K562 (cell line): ENCODE measurements at regions not wholly inside any gene's neighbourhood (a gene's known extent, or its start where the extent isn't known, plus 50 kb on each side); places are given as distances from the start of the nearest gene placed in this dataset.

Experiments
- ATAC-seq: fragments of 200-7000 bp; cut with Tn5 transposase; 3 replicates; pipeline ENCODE4 v1.9.1; 2020; ENCODE audit warnings: moderate library complexity
- BruUV-seq: library from RNA; stranded (reverse); fragments of 400-500 nt; replicated peaks from 2 replicates; lab custom pipeline; 2021; lab: Mats Ljungman, UMichigan
- CTCF ChIA-PET: fragments of 300-600 bp; formaldehyde crosslinking; extraction: SDS; loops from one replicate; lab custom pipeline; 2021; ENCODE audit warnings: low intra/inter-chr PET ratio; lab: Yijun Ruan, JAX
- POLR2A ChIA-PET: fragments of 300-600, 350-650 bp; sonication (Branson Sonifier 250); formaldehyde crosslinking; extraction: SDS; loops from one replicate; lab custom pipeline; 2021; ENCODE audit warnings: antibody characterized with exemption, inconsistent platforms; lab: Yijun Ruan, JAX
- DNase-seq, 4 experiments: peaks; one replicate each; pipeline versions ENCODE4 v3.0.0 to v3.0.0-alpha.2; 2011 to 2018; ENCODE audit warnings: low spot score in 3 of 4, mixed read lengths in 3 of 4; ENCODE audit errors: extremely low read depth in 1 of 4
- FAIRE-seq: peaks from 2 replicates; lab custom pipeline; 2011; peaks lifted over from hg19 to GRCh38; lab: Jason Lieb, UNC
- H2AFZ ChIP-seq: 2 replicates; pipeline ENCODE4 v1.6.0; 2011; ENCODE audit warnings: low read depth, low read length, control low read depth, inconsistent platforms
- H3K27ac ChIP-seq: fragments of 200-600 bp; 3 replicates; pipeline ENCODE4 v1.8.0; 2011; ENCODE audit warnings: low read depth, mild to moderate bottlenecking, control low read depth, inconsistent platforms, low read length, moderate library complexity, mixed read lengths; ENCODE audit errors: extremely low read depth
- H3K27me3 ChIP-seq, 2 experiments: fragments of 300-600 bp in 1 of 2; 2 replicates in 1 of 2; 3 replicates in 1 of 2; pipeline versions ENCODE4 v1.6.0 to v1.8.0; 2011; ENCODE audit warnings: inconsistent platforms in 2 of 2, low read length in 2 of 2, mild to moderate bottlenecking in 1 of 2, mixed read lengths in 1 of 2, moderate library complexity in 1 of 2; ENCODE audit not compliant: control insufficient read depth in 2 of 2, insufficient read depth in 2 of 2
- H3K36me3 ChIP-seq: fragments of 300-600 bp; 3 replicates; pipeline ENCODE4 v1.8.0; 2011; ENCODE audit warnings: mild to moderate bottlenecking, low read length, inconsistent platforms; ENCODE audit not compliant: control insufficient read depth, insufficient read depth
- H3K4me1 ChIP-seq, 2 experiments: fragments of 200-600 bp in 1 of 2; replicated peaks in 1 of 2; 2 replicates in 1 of 2; 3 replicates in 1 of 2; pipeline versions ENCODE4 v1.5.1 to v1.8.0; 2011; ENCODE audit warnings: inconsistent platforms in 2 of 2, low read length in 2 of 2, mild to moderate bottlenecking in 1 of 2, mixed read lengths in 1 of 2, moderate library complexity in 1 of 2; ENCODE audit not compliant: control insufficient read depth in 2 of 2, insufficient read depth in 2 of 2
- H3K4me2 ChIP-seq: 2 replicates; pipeline ENCODE4 v1.6.1; 2011; ENCODE audit warnings: low read length, control low read depth, inconsistent platforms, mixed read lengths; ENCODE audit not compliant: insufficient read depth
- H3K4me3 ChIP-seq: fragments of 200-600 bp; sonication (generic), shearing (Covaris generic); 2 replicates; pipeline ENCODE4 v1.5.1; 2016; ENCODE audit warnings: control low read depth, inconsistent platforms
- H3K79me2 ChIP-seq: fragments of 200-600 bp; 3 replicates; pipeline ENCODE4 v1.8.0; 2011; ENCODE audit warnings: low read length, inconsistent platforms; ENCODE audit not compliant: control insufficient read depth, insufficient read depth
- H3K9ac ChIP-seq, 2 experiments: 2 replicates each; pipeline versions ENCODE4 v1.6.0 to v1.6.1; 2011; ENCODE audit warnings: low read depth in 2 of 2, low read length in 2 of 2, control low read depth in 1 of 2, inconsistent platforms in 1 of 2, mild to moderate bottlenecking in 1 of 2, mixed read lengths in 1 of 2; ENCODE audit not compliant: insufficient read depth in 1 of 2
- H3K9me1 ChIP-seq: one replicate; pipeline ENCODE4 v1.6.0; 2011; ENCODE audit warnings: inconsistent platforms, mild to moderate bottlenecking, low read length, moderate library complexity; ENCODE audit not compliant: control insufficient read depth, insufficient read depth
- H3K9me3 ChIP-seq: replicated peaks from 2 replicates; pipeline ENCODE4 v1.5.1; 2011; ENCODE audit warnings: low read depth, low read length, inconsistent platforms; ENCODE audit not compliant: control insufficient read depth, insufficient read depth
- H4K20me1 ChIP-seq: replicated peaks from 2 replicates; pipeline ENCODE4 v1.6.1; 2011; ENCODE audit warnings: low read length, inconsistent platforms, mixed read lengths; ENCODE audit not compliant: control insufficient read depth, insufficient read depth
- CTCFL ChIP-seq: IDR thresholded peaks from 2 replicates; pipeline ENCODE4 v1.6.1; 2011; ENCODE audit warnings: borderline replicate concordance, low read depth, mild to moderate bottlenecking, moderate library complexity, low read length; ENCODE audit not compliant: insufficient read depth, poor library complexity, severe bottlenecking
- DACH1 ChIP-seq: fragments of 450-650 bp; IDR thresholded peaks from 2 replicates; pipeline ENCODE4 v1.6.1; 2018; ENCODE audit not compliant: partially characterized antibody
- DPF2 ChIP-seq: fragments of 450-650 bp; IDR thresholded peaks from 2 replicates; pipeline ENCODE4 v1.6.1; 2016
- EP300 ChIP-seq: IDR thresholded peaks from 2 replicates; pipeline ENCODE4 v1.6.1; 2012; ENCODE audit warnings: low read length, improper control_type of control experiment
- KLF1 ChIP-seq: fragments of 450-650 bp; IDR thresholded peaks from 2 replicates; pipeline ENCODE4 v1.6.1; 2016; ENCODE audit warnings: missing genetic modification characterization, missing compliant biosample characterization
- MECOM ChIP-seq: fragments of 250-450 bp; sonication (Bioruptor Pico); IDR thresholded peaks from 2 replicates; pipeline ENCODE4 v1.8.0; 2022; ENCODE audit warnings: inconsistent platforms
- NR1H2 ChIP-seq: sonication (generic); formaldehyde crosslinking; IDR thresholded peaks from 2 replicates; pipeline ENCODE4 v1.4.0; 2020; ENCODE audit warnings: mild to moderate bottlenecking, missing genetic modification reagents
- PTBP1 ChIP-seq: fragments of 200-400 bp; formaldehyde crosslinking; IDR thresholded peaks from 2 replicates; pipeline ENCODE4 v1.6.1; 2017; ENCODE audit warnings: low read depth, low read length
- RBM25 ChIP-seq: fragments of 200-400 bp; formaldehyde crosslinking; IDR thresholded peaks from 2 replicates; pipeline ENCODE4 v1.6.1; 2018; ENCODE audit warnings: low read length, low read depth, moderate library complexity; ENCODE audit not compliant: severe bottlenecking
- SMARCE1 ChIP-seq: fragments of 450-650 bp; IDR thresholded peaks from 2 replicates; pipeline ENCODE4 v1.7.1; 2016; ENCODE audit warnings: mild to moderate bottlenecking
- SREBF1 ChIP-seq: fragments of 150-350 bp; IDR thresholded peaks from 2 replicates; pipeline ENCODE4 v1.6.1; 2014; ENCODE audit warnings: antibody characterized with exemption, low read depth, low read length, borderline replicate concordance
- STAT5A ChIP-seq: IDR thresholded peaks from 2 replicates; pipeline ENCODE4 v1.6.1; 2012; ENCODE audit warnings: low read length, inconsistent platforms, borderline replicate concordance
- ZBTB33 ChIP-seq: sonication (generic); formaldehyde crosslinking; IDR thresholded peaks from 2 replicates; pipeline ENCODE4 v1.8.1; 2023; ENCODE audit warnings: mild to moderate bottlenecking, missing genetic modification reagents
- ZNF324 ChIP-seq: fragments of 250-450 bp; sonication (Bioruptor Pico); IDR thresholded peaks from 2 replicates; pipeline ENCODE4 v1.4.0; 2020; ENCODE audit warnings: mild to moderate bottlenecking
- ZNF780A ChIP-seq: fragments of 250-450 bp; sonication (Bioruptor Pico); IDR thresholded peaks from 2 replicates; pipeline ENCODE4 v1.5.0; 2021; ENCODE audit warnings: mild to moderate bottlenecking
- WGBS: fragments of 100-300 bp; shearing (Covaris generic); methylation state at CpG from one replicate; pipeline ENCODE4 v1.1.6; 2016; ENCODE audit warnings: low coverage, mixed read lengths; ENCODE audit not compliant: insufficient coverage; ENCODE audit errors: missing lambda C conversion rate; 5-methylcytosine and 5-hydroxymethylcytosine counted together
- in situ Hi-C: fragments of 300-500 bp; cut with MboI; formaldehyde crosslinking; loops from 4 replicates; pipeline ENCODE4 v1.15.0; 2018; ENCODE audit warnings: inconsistent platforms, mixed read lengths
- intact Hi-C: fragments of 100-400 bp; cut with micrococcal nuclease; formaldehyde crosslinking; loops from 2 replicates; pipeline ENCODE4 v1.14.2; 2022

- Histone ChIP-seq H4K20me1 (no peaks in the 10 kb centered on the region), H3K9ac (no peak overlapping the region), H3K79me2 (no peaks in the 10 kb centered on the region), H3K4me2 (no peak overlapping the region), H2AFZ (no peak overlapping the region), H3K27me3 (no peaks in the 10 kb centered on the region), H3K4me3 (no peak overlapping the region), H3K4me1 (no peaks in the 10 kb centered on the region), H3K36me3 (no peaks in the 10 kb centered on the region), H3K27ac (no peak overlapping the region), H3K9me3 (no peaks in the 10 kb centered on the region), H3K9me1 (no peaks in the 10 kb centered on the region)
- in situ Hi-C loops, result no loop called here
- DNase-seq, result no peak
- TF ChIP-seq SREBF1 (no peak), ZNF324 (CRISPR knock-in tag) (no peak)
- ChIA-PET CTCF (no interaction called here), POLR2A (no interaction called here)
- FAIRE-seq, result no peak
- no peak for ATAC-seq
- no TSS peak for BruUV-seq
- intact Hi-C loops, result no loop called here
- WGBS, result 31% methylated on average over 1 of the region's 1 CpG
These were observed 1711.5 kb upstream of the NUDT12 start for GRCh38 chr5:105274079-105274478.

- CTCF ChIA-PET, result no interaction called here
- FAIRE-seq (no peak), DNase-seq (peak in 1 of 4 experiments; percentile 42), ATAC-seq (peak; percentile 51; the same call in 2 of the 3 replicates)
- Histone ChIP-seq H3K27ac (peak overlapping the region; percentile 34; the same call in 1 of the 3 replicates), H3K4me1 (peaks cover 0 to 3% of the 10 kb centered on the region in 2 experiments; a peak in 2 of 5 replicates), H3K36me3 (no peaks in the 10 kb centered on the region), H3K27me3 (no peaks in the 10 kb centered on the region), H4K20me1 (no peaks in the 10 kb centered on the region), H3K9me1 (no peaks in the 10 kb centered on the region), H3K4me3 (no peak overlapping the region), H3K9me3 (no peaks in the 10 kb centered on the region), H3K79me2 (no peaks in the 10 kb centered on the region), H2AFZ (no peak overlapping the region), H3K4me2 (no peak overlapping the region), H3K9ac (no peak overlapping the region)
- in situ Hi-C loops (no loop called here), intact Hi-C loops (no loop called here)
- 0% methylated on average over 1 of the region's 1 CpG for WGBS
- no TSS peak for BruUV-seq
- POLR2A ChIA-PET, result no interaction called here
- TF ChIP-seq NR1H2 (CRISPR knock-in tag), result no peak
- TF ChIP-seq SMARCE1, result 0 out of 2 replicates have a peak, but pooled peaks have one; percentile 24
- TF ChIP-seq EP300, result peak; percentile 64
- no peak for TF ChIP-seq RBM25
- no peak for TF ChIP-seq PTBP1
- TF ChIP-seq MECOM (CRISPR knock-in tag), result 0 out of 2 replicates have a peak, but pooled peaks have one; percentile 50
- no peak for TF ChIP-seq DACH1
- TF ChIP-seq DPF2, result peak; percentile 58
- TF ChIP-seq ZNF780A (CRISPR knock-in tag), result no peak
- TF ChIP-seq CTCFL, result no peak
- peak; percentile 58 for TF ChIP-seq STAT5A
- no peak for TF ChIP-seq ZBTB33 (CRISPR knock-in tag)
- no peak for TF ChIP-seq KLF1 (tag)
These were observed 1700.9 kb upstream of the NUDT12 start for GRCh38 chr5:105263515-105263914.
